ENCODE measurements at regions not wholly inside any gene's neighbourhood (a gene's known extent, or its start where the extent isn't known, plus 50 kb on each side); places are given as distances from the start of the nearest gene placed in this dataset.

DNA sequence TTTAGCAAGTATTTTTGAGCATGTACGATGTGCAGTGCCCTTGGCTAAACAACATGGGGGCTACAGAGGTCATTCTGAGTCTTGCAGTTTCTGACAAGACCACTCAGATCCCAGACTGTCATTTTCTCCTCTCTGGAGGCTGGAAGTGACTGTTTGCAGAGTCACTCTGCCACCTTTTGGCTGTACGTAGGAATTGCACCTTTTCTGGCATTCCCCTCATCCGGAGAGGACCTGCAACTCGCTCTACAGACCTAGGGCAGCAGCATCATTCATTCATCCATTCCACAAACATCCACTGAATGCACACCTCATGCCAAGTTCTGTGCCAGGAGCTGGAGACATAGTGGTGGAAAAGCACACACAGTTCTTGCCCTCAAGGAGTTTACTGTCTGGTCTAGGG lies 160.4 kb upstream of the GPR101 start:
- TF ChIP-seq POLR2A (IDR thresholded peaks at IDR 0.05), result no peak
- TF ChIP-seq, protein P1, sequence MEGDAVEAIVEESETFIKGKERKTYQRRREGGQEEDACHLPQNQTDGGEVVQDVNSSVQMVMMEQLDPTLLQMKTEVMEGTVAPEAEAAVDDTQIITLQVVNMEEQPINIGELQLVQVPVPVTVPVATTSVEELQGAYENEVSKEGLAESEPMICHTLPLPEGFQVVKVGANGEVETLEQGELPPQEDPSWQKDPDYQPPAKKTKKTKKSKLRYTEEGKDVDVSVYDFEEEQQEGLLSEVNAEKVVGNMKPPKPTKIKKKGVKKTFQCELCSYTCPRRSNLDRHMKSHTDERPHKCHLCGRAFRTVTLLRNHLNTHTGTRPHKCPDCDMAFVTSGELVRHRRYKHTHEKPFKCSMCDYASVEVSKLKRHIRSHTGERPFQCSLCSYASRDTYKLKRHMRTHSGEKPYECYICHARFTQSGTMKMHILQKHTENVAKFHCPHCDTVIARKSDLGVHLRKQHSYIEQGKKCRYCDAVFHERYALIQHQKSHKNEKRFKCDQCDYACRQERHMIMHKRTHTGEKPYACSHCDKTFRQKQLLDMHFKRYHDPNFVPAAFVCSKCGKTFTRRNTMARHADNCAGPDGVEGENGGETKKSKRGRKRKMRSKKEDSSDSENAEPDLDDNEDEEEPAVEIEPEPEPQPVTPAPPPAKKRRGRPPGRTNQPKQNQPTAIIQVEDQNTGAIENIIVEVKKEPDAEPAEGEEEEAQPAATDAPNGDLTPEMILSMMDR (IDR thresholded peaks at IDR 0.05), result no peak
